ENCODE measurements at regions not wholly inside any gene's neighbourhood (a gene's known extent, or its start where the extent isn't known, plus 50 kb on each side); places are given as distances from the start of the nearest gene placed in this dataset.

DNA sequence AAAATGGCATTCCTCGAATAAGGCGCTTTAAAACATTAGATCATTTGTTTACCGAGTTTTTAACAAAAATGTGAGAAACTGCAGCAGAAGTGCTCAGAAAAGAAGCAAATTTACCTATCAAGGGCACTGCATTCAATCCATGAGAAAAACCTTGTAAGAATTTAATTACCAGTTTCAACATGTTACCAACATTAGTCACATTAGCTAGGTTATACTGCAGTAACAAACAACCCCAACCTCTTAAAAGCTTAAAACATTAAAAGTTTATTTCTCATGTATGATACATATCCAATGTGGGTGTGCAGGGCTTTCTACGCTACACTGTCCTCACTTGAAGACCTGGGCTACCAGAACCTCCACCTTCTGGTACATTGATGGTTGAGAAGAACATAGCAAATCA, 68.1 kb upstream of the CCBE1 start:
- no peaks in the 10 kb centered on the region for H3K9me3 ChIP-seq (ENCODE audit: insufficient read depth, low read depth, low read length)
- no peaks in the 10 kb centered on the region for H3K36me3 ChIP-seq (ENCODE audit: control insufficient read depth in 1 of 2, insufficient read depth in 2 of 2, low read length in 2 of 2)
- no peak overlapping the region for H4K12ac ChIP-seq (ENCODE audit: low read depth, low read length)
- no peak overlapping the region for H2BK120ac ChIP-seq (ENCODE audit: insufficient read depth, low read length, poor library complexity)
- no peak overlapping the region for H4K8ac ChIP-seq (ENCODE audit: low read depth, low read length)
- no peak overlapping the region for H3K4me2 ChIP-seq (ENCODE audit: low read length)
- no CpG with 5 or more reads among the region's 4 CpGs for WGBS (ENCODE audit: extremely low coverage, insufficient coverage, insufficient read length)
- H3K9ac ChIP-seq (ENCODE audit: low read length), result no peak overlapping the region
- no peak overlapping the region for H2BK12ac ChIP-seq (ENCODE audit: low read length)
- no peaks in the 10 kb centered on the region for H3K4me1 ChIP-seq (ENCODE audit: control insufficient read depth in 1 of 2, insufficient read depth in 2 of 2, low read length in 2 of 2)
- H3K79me2 ChIP-seq (ENCODE audit: control insufficient read depth, insufficient read depth, low read length, poor library complexity), result no peaks in the 10 kb centered on the region
- H3K14ac ChIP-seq (ENCODE audit: low read length), result no peak overlapping the region
- no peak overlapping the region for H3K23ac ChIP-seq (ENCODE audit: low read length)
- H3K4me3 ChIP-seq (ENCODE audit: low read depth, low read length), result no peak overlapping the region
- no peaks in the 10 kb centered on the region for H3K79me1 ChIP-seq (ENCODE audit: low read length)
- H3K27me3 ChIP-seq (ENCODE audit: insufficient read depth, low read length), result no peaks in the 10 kb centered on the region
- no peak for DNase-seq
- no peak overlapping the region for H2AK5ac ChIP-seq (ENCODE audit: low read length)
- H3K18ac ChIP-seq (ENCODE audit: low read length), result no peak overlapping the region
- H2AFZ ChIP-seq (ENCODE audit: insufficient read depth, low read length, poor library complexity), result no peak overlapping the region
- H3K27ac ChIP-seq (ENCODE audit: low read depth, low read length), result no peak overlapping the region
- H2BK5ac ChIP-seq (ENCODE audit: low read depth, low read length, poor library complexity), result no peak overlapping the region
- H4K91ac ChIP-seq (ENCODE audit: low read depth, low read length), result no peak overlapping the region
- H3K4ac ChIP-seq (ENCODE audit: low read depth, low read length), result no peak overlapping the region

DNA sequence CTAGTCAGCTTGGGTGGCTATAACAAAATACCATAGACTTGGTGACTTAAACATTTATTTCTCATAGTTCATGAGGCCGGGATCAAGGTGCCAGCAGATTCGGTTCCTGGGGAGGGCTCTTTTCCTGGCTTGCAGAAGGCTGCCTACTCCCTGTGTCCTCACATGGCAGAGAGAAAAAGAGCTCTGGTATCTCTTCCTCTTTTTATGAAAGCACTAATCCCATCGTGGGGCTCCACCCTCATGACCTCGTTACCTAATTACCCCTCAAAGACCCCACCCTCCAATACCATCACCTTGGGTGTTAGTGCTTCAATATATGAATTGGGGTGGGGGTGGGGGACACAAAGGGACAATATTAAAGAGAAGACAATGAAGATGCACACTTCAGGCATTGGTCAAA, 67.1 kb upstream of the CCBE1 start:
- Histone ChIP-seq H3K23ac (ENCODE audit: low read length) (no peak overlapping the region), H3K18ac (ENCODE audit: low read length) (no peak overlapping the region), H3K27me3 (ENCODE audit: insufficient read depth, low read length) (no peaks in the 10 kb centered on the region), H4K8ac (ENCODE audit: low read depth, low read length) (no peak overlapping the region), H2AK5ac (ENCODE audit: low read length) (no peak overlapping the region), H3K4ac (ENCODE audit: low read depth, low read length) (no peak overlapping the region), H4K91ac (ENCODE audit: low read depth, low read length) (no peak overlapping the region), H2BK5ac (ENCODE audit: low read depth, low read length, poor library complexity) (no peak overlapping the region), H2AFZ (ENCODE audit: insufficient read depth, low read length, poor library complexity) (no peak overlapping the region), H3K4me1 (ENCODE audit: control insufficient read depth in 1 of 2, insufficient read depth in 2 of 2, low read length in 2 of 2) (no peaks in the 10 kb centered on the region), H3K4me2 (ENCODE audit: low read length) (no peak overlapping the region), H3K14ac (ENCODE audit: low read length) (no peak overlapping the region), H3K79me1 (ENCODE audit: low read length) (no peaks in the 10 kb centered on the region), H3K36me3 (ENCODE audit: control insufficient read depth in 1 of 2, insufficient read depth in 2 of 2, low read length in 2 of 2) (no peaks in the 10 kb centered on the region), H3K79me2 (ENCODE audit: control insufficient read depth, insufficient read depth, low read length, poor library complexity) (no peaks in the 10 kb centered on the region), H3K27ac (ENCODE audit: low read depth, low read length) (no peak overlapping the region), H4K12ac (ENCODE audit: low read depth, low read length) (no peak overlapping the region), H3K9me3 (ENCODE audit: insufficient read depth, low read depth, low read length) (no peaks in the 10 kb centered on the region), H3K4me3 (ENCODE audit: low read depth, low read length) (no peak overlapping the region), H2BK120ac (ENCODE audit: insufficient read depth, low read length, poor library complexity) (no peak overlapping the region), H3K9ac (ENCODE audit: low read length) (no peak overlapping the region), H2BK12ac (ENCODE audit: low read length) (no peak overlapping the region)
- no CpG with 5 or more reads among the region's 4 CpGs for WGBS (ENCODE audit: extremely low coverage, insufficient coverage, insufficient read length)
- no peak for DNase-seq

DNA sequence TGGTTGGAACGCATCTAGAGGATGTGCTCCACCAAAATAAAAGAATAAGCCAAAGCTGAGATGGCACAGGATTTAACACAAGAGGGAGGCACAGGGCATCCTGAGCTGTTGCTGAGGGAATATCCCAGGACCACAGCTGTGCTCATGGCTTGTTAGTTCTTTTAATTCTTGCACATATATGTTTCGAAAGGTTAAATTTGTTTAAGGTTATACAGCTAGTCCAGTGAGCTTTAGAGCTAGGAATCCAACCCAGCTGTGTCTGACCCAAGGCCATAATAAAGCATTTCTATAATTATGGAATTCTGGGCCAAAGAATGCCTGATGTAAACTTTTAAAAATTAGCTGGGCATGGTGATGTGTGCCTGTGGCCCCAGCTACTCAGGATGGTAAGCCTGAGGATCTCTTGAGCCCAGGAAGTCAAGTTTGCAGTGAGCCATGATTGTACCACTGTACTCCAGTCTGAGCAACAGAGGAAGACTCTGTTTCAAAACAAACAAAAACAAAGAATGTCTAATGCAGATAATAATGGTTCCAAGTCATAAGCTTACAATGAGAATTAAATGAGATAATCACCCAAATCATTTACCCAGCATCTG, 66.4 kb upstream of the CCBE1 start:
- H2AFZ ChIP-seq (ENCODE audit: insufficient read depth, low read length, poor library complexity), result no peak overlapping the region
- no peak overlapping the region for H2BK120ac ChIP-seq (ENCODE audit: insufficient read depth, low read length, poor library complexity)
- H3K23ac ChIP-seq (ENCODE audit: low read length), result no peak overlapping the region
- no peak for DNase-seq
- H3K27ac ChIP-seq (ENCODE audit: low read depth, low read length), result no peak overlapping the region
- H3K4me1 ChIP-seq (ENCODE audit: control insufficient read depth in 1 of 2, insufficient read depth in 2 of 2, low read length in 2 of 2), result no peaks in the 10 kb centered on the region
- no peak overlapping the region for H2BK5ac ChIP-seq (ENCODE audit: low read depth, low read length, poor library complexity)
- H3K9me3 ChIP-seq (ENCODE audit: insufficient read depth, low read depth, low read length), result no peaks in the 10 kb centered on the region
- no peak overlapping the region for H4K91ac ChIP-seq (ENCODE audit: low read depth, low read length)
- H3K36me3 ChIP-seq (ENCODE audit: control insufficient read depth in 1 of 2, insufficient read depth in 2 of 2, low read length in 2 of 2), result no peaks in the 10 kb centered on the region
- no peak overlapping the region for H3K4me2 ChIP-seq (ENCODE audit: low read length)
- H4K12ac ChIP-seq (ENCODE audit: low read depth, low read length), result no peak overlapping the region
- no peaks in the 10 kb centered on the region for H3K79me1 ChIP-seq (ENCODE audit: low read length)
- no peak overlapping the region for H3K18ac ChIP-seq (ENCODE audit: low read length)
- no peaks in the 10 kb centered on the region for H3K27me3 ChIP-seq (ENCODE audit: insufficient read depth, low read length)
- no CpG with 5 or more reads among the region's 2 CpGs for whole genome bisulfite sequencing (ENCODE audit: extremely low coverage, insufficient coverage, insufficient read length)
- H3K9ac ChIP-seq (ENCODE audit: low read length), result no peak overlapping the region
- no peak overlapping the region for H2AK5ac ChIP-seq (ENCODE audit: low read length)
- H3K4me3 ChIP-seq (ENCODE audit: low read depth, low read length), result no peak overlapping the region
- H2BK12ac ChIP-seq (ENCODE audit: low read length), result no peak overlapping the region
- H3K79me2 ChIP-seq (ENCODE audit: control insufficient read depth, insufficient read depth, low read length, poor library complexity), result no peaks in the 10 kb centered on the region
- H4K8ac ChIP-seq (ENCODE audit: low read depth, low read length), result no peak overlapping the region
- no peak overlapping the region for H3K4ac ChIP-seq (ENCODE audit: low read depth, low read length)
- H3K14ac ChIP-seq (ENCODE audit: low read length), result no peak overlapping the region

DNA sequence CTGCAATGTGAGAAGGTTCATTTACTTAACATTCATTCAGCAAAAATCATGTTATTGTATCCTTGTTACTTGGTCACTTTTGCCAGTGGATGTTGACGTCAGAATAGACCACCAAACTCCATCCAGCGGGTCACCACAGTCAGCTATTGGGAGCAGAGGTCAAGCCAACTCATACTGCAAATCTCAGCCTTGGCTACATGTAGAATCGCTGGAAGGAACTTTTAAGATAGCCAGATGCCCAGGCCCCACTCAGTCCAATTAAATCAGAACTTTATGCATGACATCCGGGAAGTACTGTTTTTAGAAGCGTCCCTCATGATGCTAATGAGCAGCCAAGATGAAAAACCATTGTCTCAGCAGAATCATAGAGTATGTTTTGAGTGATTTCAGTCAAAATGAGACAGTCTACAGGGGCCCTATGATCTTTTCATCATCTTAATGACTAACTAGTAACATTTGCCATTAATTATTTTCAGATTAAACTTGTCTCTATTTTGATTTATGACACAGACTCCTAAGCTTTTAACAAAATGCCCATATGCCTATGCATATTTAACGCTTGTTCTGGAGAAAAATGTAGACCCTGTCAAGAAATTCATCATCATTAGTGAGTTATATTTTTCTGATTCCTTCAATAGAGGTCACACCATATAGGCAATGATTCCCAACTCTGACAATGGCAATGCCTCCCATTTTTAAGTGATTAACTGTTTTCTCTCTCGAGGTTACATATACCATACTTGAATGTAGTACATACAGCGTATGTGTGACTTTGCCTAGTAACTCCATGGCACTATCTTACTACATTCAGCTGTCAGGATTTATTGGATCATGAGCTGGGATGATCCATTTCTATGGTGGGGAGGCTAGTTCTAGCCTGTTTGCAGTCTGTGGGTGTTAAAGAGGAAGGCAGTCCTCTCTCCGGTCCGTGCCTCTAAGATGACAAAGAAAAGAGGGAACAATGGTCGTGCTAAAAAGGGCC, 63.7 kb upstream of the CCBE1 start:
- no peaks in the 10 kb centered on the region for H3K79me1 ChIP-seq (ENCODE audit: low read length)

More for the DNA sequence above, 63.7 kb upstream of the CCBE1 start:
- no peak overlapping the region for H4K8ac ChIP-seq (ENCODE audit: low read depth, low read length)
- H3K4me3 ChIP-seq (ENCODE audit: low read depth, low read length), result no peak overlapping the region
- no peak overlapping the region for H2BK120ac ChIP-seq (ENCODE audit: insufficient read depth, low read length, poor library complexity)
- no peaks in the 10 kb centered on the region for H3K36me3 ChIP-seq (ENCODE audit: control insufficient read depth in 1 of 2, insufficient read depth in 2 of 2, low read length in 2 of 2)
- H4K91ac ChIP-seq (ENCODE audit: low read depth, low read length), result no peak overlapping the region
- H3K79me2 ChIP-seq (ENCODE audit: control insufficient read depth, insufficient read depth, low read length, poor library complexity), result no peaks in the 10 kb centered on the region
- no peak overlapping the region for H3K4ac ChIP-seq (ENCODE audit: low read depth, low read length)
- WGBS (ENCODE audit: extremely low coverage, insufficient coverage, insufficient read length), result no CpG with 5 or more reads among the region's 11 CpGs
- no peaks in the 10 kb centered on the region for H3K27me3 ChIP-seq (ENCODE audit: insufficient read depth, low read length)
- H4K12ac ChIP-seq (ENCODE audit: low read depth, low read length), result no peak overlapping the region
- no peak overlapping the region for H3K14ac ChIP-seq (ENCODE audit: low read length)
- no peaks in the 10 kb centered on the region for H3K4me1 ChIP-seq (ENCODE audit: control insufficient read depth in 1 of 2, insufficient read depth in 2 of 2, low read length in 2 of 2)
- H3K27ac ChIP-seq (ENCODE audit: low read depth, low read length), result no peak overlapping the region
- H2BK5ac ChIP-seq (ENCODE audit: low read depth, low read length, poor library complexity), result no peak overlapping the region
- H2AFZ ChIP-seq (ENCODE audit: insufficient read depth, low read length, poor library complexity), result no peak overlapping the region
- no peak overlapping the region for H3K9ac ChIP-seq (ENCODE audit: low read length)
- no peak overlapping the region for H2BK12ac ChIP-seq (ENCODE audit: low read length)
- no peak overlapping the region for H3K4me2 ChIP-seq (ENCODE audit: low read length)
- H3K23ac ChIP-seq (ENCODE audit: low read length), result no peak overlapping the region
- no peak for DNase-seq
- H3K9me3 ChIP-seq (ENCODE audit: insufficient read depth, low read depth, low read length), result no peaks in the 10 kb centered on the region
- no peak overlapping the region for H3K18ac ChIP-seq (ENCODE audit: low read length)
- H2AK5ac ChIP-seq (ENCODE audit: low read length), result no peak overlapping the region
